IMR-90 (cell line): ENCODE measurements at regions not wholly inside any gene's neighbourhood (a gene's known extent, or its start where the extent isn't known, plus 50 kb on each side); places are given as distances from the start of the nearest gene placed in this dataset.

Experiments used
- ATAC-seq: fragments of 200-7000 bp; cut with Tn5 transposase; 2 replicates; pipeline ENCODE4 v1.9.1; 2020; ENCODE audit warnings: low read depth, mild to moderate bottlenecking, moderate library complexity
- BruUV-seq: library from RNA; stranded (reverse); fragments of 400-500 nt; replicated peaks from 2 replicates; lab custom pipeline; 2021; lab: Mats Ljungman, UMichigan
- CTCF ChIA-PET: fragments of 300-600 bp; formaldehyde crosslinking; extraction: SDS; loops from one replicate; lab custom pipeline; 2021; ENCODE audit warnings: antibody characterized with exemption; lab: Yijun Ruan, JAX
- POLR2A ChIA-PET: fragments of 300-600 bp; sonication (Branson Sonifier 250); formaldehyde crosslinking; loops from one replicate; lab custom pipeline; 2022; ENCODE audit warnings: antibody characterized with exemption; ENCODE audit not compliant: unreplicated experiment; lab: Charles Lee
- DNase-seq: peaks from one replicate; pipeline ENCODE4 v3.0.0; 2013
- H2AFZ ChIP-seq: replicated peaks from 2 replicates; pipeline ENCODE3; 2013; ENCODE audit warnings: low read length, mild to moderate bottlenecking; ENCODE audit not compliant: poor library complexity
- H2AK5ac ChIP-seq: 2 replicates; pipeline ENCODE4 v1.6.1; 2013; ENCODE audit warnings: low read depth, low read length, inconsistent platforms
- H2AK9ac ChIP-seq: replicated peaks from 2 replicates; pipeline ENCODE3; 2013; ENCODE audit warnings: mild to moderate bottlenecking, low read depth, low read length, moderate library complexity; ENCODE audit not compliant: poor library complexity
- H2BK120ac ChIP-seq: 2 replicates; pipeline ENCODE4 v1.6.1; 2013; ENCODE audit warnings: low read depth, low read length, inconsistent platforms
- H2BK15ac ChIP-seq: 3 replicates; pipeline ENCODE4 v1.6.1; 2013; ENCODE audit warnings: low read depth, low read length, inconsistent platforms
- H2BK20ac ChIP-seq: 2 replicates; pipeline ENCODE4 v1.6.1; 2013; ENCODE audit warnings: low read depth, mild to moderate bottlenecking, inconsistent platforms, low read length, moderate library complexity
- H2BK5ac ChIP-seq: 2 replicates; pipeline ENCODE4 v1.6.1; 2013; ENCODE audit warnings: mild to moderate bottlenecking, low read depth, low read length, inconsistent platforms; ENCODE audit not compliant: poor library complexity, severe bottlenecking
- H3K14ac ChIP-seq: replicated peaks from 2 replicates; pipeline ENCODE4 v1.6.1; 2013; ENCODE audit warnings: low read depth, low read length, inconsistent platforms
- H3K18ac ChIP-seq: 2 replicates; pipeline ENCODE4 v1.6.1; 2013; ENCODE audit warnings: low read depth, low read length, control low read depth
- H3K23ac ChIP-seq: 2 replicates; pipeline ENCODE4 v1.6.1; 2013; ENCODE audit warnings: low read depth, low read length, inconsistent platforms
- H3K27ac ChIP-seq: 2 replicates; pipeline ENCODE4 v1.5.1; 2013; ENCODE audit warnings: mild to moderate bottlenecking, control low read depth, low read length; ENCODE audit not compliant: insufficient read depth
- H3K27me3 ChIP-seq: 2 replicates; pipeline ENCODE4 v1.6.1; 2013; ENCODE audit warnings: low read length; ENCODE audit not compliant: control insufficient read depth, insufficient read depth
- H3K36me3 ChIP-seq: 2 replicates; pipeline ENCODE4 v1.6.1; 2013; ENCODE audit warnings: low read length, mixed read lengths; ENCODE audit not compliant: control insufficient read depth, insufficient read depth
- H3K4ac ChIP-seq: 2 replicates; pipeline ENCODE4 v1.6.1; 2013; ENCODE audit warnings: low read depth, low read length, inconsistent platforms
- H3K4me1 ChIP-seq: 2 replicates; pipeline ENCODE4 v1.6.1; 2013; ENCODE audit warnings: low read length, mixed read lengths; ENCODE audit not compliant: control insufficient read depth, insufficient read depth
- H3K4me2 ChIP-seq: 2 replicates; pipeline ENCODE4 v1.6.1; 2013; ENCODE audit warnings: low read depth, mild to moderate bottlenecking, control low read depth, low read length, moderate library complexity
- H3K4me3 ChIP-seq: 2 replicates; pipeline ENCODE4 v1.5.1; 2013; ENCODE audit warnings: low read depth, mild to moderate bottlenecking, control low read depth, low read length, moderate library complexity; ENCODE audit not compliant: insufficient read depth
- H3K56ac ChIP-seq: 2 replicates; pipeline ENCODE4 v1.6.1; 2013; ENCODE audit warnings: low read length, inconsistent platforms; ENCODE audit not compliant: insufficient read depth; ENCODE audit errors: extremely low read depth
- H3K79me1 ChIP-seq, 2 experiments: 2 replicates each; pipeline ENCODE4 v1.6.1; 2013; ENCODE audit warnings: low read length in 2 of 2, inconsistent platforms in 1 of 2, low read depth in 1 of 2
- H3K9ac ChIP-seq: 2 replicates; pipeline ENCODE4 v1.6.1; 2013; ENCODE audit warnings: low read depth, low read length, control low read depth
- H3K9me1 ChIP-seq: 2 replicates; pipeline ENCODE4 v1.6.1; 2013; ENCODE audit warnings: low read length, inconsistent platforms; ENCODE audit not compliant: insufficient read depth
- H3K9me3 ChIP-seq: 2 replicates; pipeline ENCODE4 v1.6.1; 2013; ENCODE audit warnings: low read length; ENCODE audit not compliant: control insufficient read depth, insufficient read depth
- H4K20me1 ChIP-seq: 2 replicates; pipeline ENCODE4 v1.6.1; 2013; ENCODE audit warnings: low read length, inconsistent platforms; ENCODE audit not compliant: insufficient read depth
- H4K5ac ChIP-seq: 2 replicates; pipeline ENCODE4 v1.6.1; 2013; ENCODE audit warnings: mild to moderate bottlenecking, low read depth, low read length, control low read depth
- H4K8ac ChIP-seq, 2 experiments: 2 replicates each; pipeline ENCODE4 v1.6.1; 2013; ENCODE audit warnings: low read depth in 2 of 2, low read length in 2 of 2, control low read depth in 1 of 2, inconsistent platforms in 1 of 2
- H4K91ac ChIP-seq: 2 replicates; pipeline ENCODE4 v1.6.1; 2013; ENCODE audit warnings: low read depth, low read length, inconsistent platforms; ENCODE audit not compliant: insufficient read depth
- BHLHE40 ChIP-seq: fragments of 150-350 bp; IDR thresholded peaks from 2 replicates; pipeline ENCODE4 v1.6.1; 2016; ENCODE audit warnings: mild to moderate bottlenecking, low read depth, low read length
- CEBPB ChIP-seq: IDR thresholded peaks from 2 replicates; pipeline ENCODE4 v1.6.1; 2012; ENCODE audit warnings: low read depth, low read length, improper control_type of control experiment
- FOS ChIP-seq: fragments of 150-350 bp; IDR thresholded peaks from 2 replicates; pipeline ENCODE4 v1.6.1; 2016; ENCODE audit warnings: low read depth, low read length
- MAFK ChIP-seq: IDR thresholded peaks from 2 replicates; pipeline ENCODE4 v1.6.1; 2012; ENCODE audit warnings: low read depth, low read length, improper control_type of control experiment
- MAZ ChIP-seq: IDR thresholded peaks from 2 replicates; pipeline ENCODE4 v1.6.1; 2012; ENCODE audit warnings: low read depth, mild to moderate bottlenecking, low read length, improper control_type of control experiment, moderate library complexity, borderline replicate concordance
- MXI1 ChIP-seq: IDR thresholded peaks from 2 replicates; pipeline ENCODE4 v1.6.1; 2012; ENCODE audit warnings: low read depth, mild to moderate bottlenecking, low read length, moderate library complexity, borderline replicate concordance
- NFE2L2 ChIP-seq: fragments of 150-350 bp; IDR thresholded peaks from 2 replicates; pipeline ENCODE4 v1.6.1; 2016; ENCODE audit warnings: low read depth, mild to moderate bottlenecking, low read length
- POLR2A ChIP-seq: IDR thresholded peaks from 2 replicates; pipeline ENCODE4 v1.6.1; 2012; ENCODE audit warnings: mild to moderate bottlenecking, low read depth, low read length
- RAD21 ChIP-seq: IDR thresholded peaks from 2 replicates; pipeline ENCODE4 v1.6.1; 2012; ENCODE audit warnings: low read length, improper control_type of control experiment
- RCOR1 ChIP-seq: IDR thresholded peaks from 2 replicates; pipeline ENCODE4 v1.6.1; 2012; ENCODE audit warnings: mild to moderate bottlenecking, low read length, improper control_type of control experiment; ENCODE audit not compliant: insufficient replicate concordance
- RFX5 ChIP-seq: IDR thresholded peaks from 2 replicates; pipeline ENCODE4 v1.8.0; 2012; ENCODE audit warnings: low read depth, mild to moderate bottlenecking, low read length, moderate library complexity
- SMC3 ChIP-seq: fragments of 150-350 bp; IDR thresholded peaks from 2 replicates; pipeline ENCODE4 v1.6.1; 2016; ENCODE audit warnings: low read depth, mild to moderate bottlenecking, antibody characterized with exemption, low read length, moderate library complexity
- WGBS, 2 experiments: methylation state at CpG; one replicate each; pipeline versions ENCODE4 v1.1.5 to v1.1.7; 2013; ENCODE audit warnings: missing lambda C conversion rate in 2 of 2; ENCODE audit not compliant: insufficient read length in 1 of 2; ENCODE audit errors: extremely low coverage in 2 of 2; 5-methylcytosine and 5-hydroxymethylcytosine counted together
- dilution Hi-C: fragments of 300-500 bp; cut with HindIII; formaldehyde crosslinking; loops from one replicate; pipeline ENCODE4 v1.14.3; 2018; ENCODE audit warnings: low sequenced_read_pairs; ENCODE audit not compliant: unreplicated experiment
- in situ Hi-C: fragments of 300-500 bp; cut with MboI; formaldehyde crosslinking; loops from 3 replicates; pipeline ENCODE4 v1.14.3; 2019; ENCODE audit warnings: low sequenced_read_pairs, inconsistent platforms, mixed read lengths
- intact Hi-C: fragments of 100-400 bp; cut with micrococcal nuclease; formaldehyde crosslinking; loops from 2 replicates; pipeline ENCODE4 v1.10.0; 2022
- TF ChIP-seq, protein P1 (sequence below): conservative IDR thresholded peaks from 2 replicates; pipeline ENCODE4 v1.5.1; 2012; ENCODE audit warnings: mild to moderate bottlenecking, low read depth, low read length, improper control_type of control experiment
- TF ChIP-seq, protein P2 (sequence below): fragments of 150-350 bp; IDR thresholded peaks from 2 replicates; pipeline ENCODE4 v1.6.1; 2016; ENCODE audit warnings: low read depth, mild to moderate bottlenecking, low read length, moderate library complexity, borderline replicate concordance
- TF ChIP-seq, protein P3 (sequence below): fragments of 150-350 bp; IDR thresholded peaks from 2 replicates; pipeline ENCODE4 v1.6.1; 2017; ENCODE audit warnings: mild to moderate bottlenecking, antibody characterized with exemption, low read length, low read depth

DNA sequence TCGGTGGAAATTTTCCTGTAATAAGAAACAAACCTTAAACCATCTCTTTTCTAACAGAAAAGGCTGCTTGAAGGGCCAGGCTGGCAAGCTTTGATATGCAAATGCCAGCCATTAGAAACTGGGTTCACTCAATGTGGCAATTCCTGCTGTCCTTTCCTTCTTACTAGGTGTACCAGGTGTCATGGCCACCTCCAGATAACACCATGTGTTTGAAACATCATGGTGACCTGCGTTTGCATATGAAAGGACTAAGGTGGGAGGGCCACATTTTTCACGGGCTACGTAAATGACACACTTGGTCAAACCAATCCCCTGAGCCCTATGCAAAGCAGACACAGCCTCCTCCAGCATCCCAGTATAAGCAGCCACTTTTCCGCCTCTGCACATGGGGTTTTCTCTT is 789.1 kb upstream of the SLITRK5 start:
- no TSS peak for BruUV-seq
- H2BK120ac ChIP-seq: no peak overlapping the region
- H3K4me3 ChIP-seq: no peak overlapping the region
- no peaks in the 10 kb centered on the region for H3K27me3 ChIP-seq
- ChIA-PET CTCF (no interaction called here), POLR2A (no interaction called here)
- no peak overlapping the region for H3K27ac ChIP-seq
- H3K79me1 ChIP-seq: no peaks in the 10 kb centered on the region
- H2AK9ac ChIP-seq: no peak overlapping the region
- no peak overlapping the region for H3K9ac ChIP-seq
- H3K18ac ChIP-seq: no peak overlapping the region
- H3K4ac ChIP-seq: no peak overlapping the region
- H3K23ac ChIP-seq: no peak overlapping the region
- dilution Hi-C loops: no loop called here
- in situ Hi-C loops: no loop called here
- H4K20me1 ChIP-seq: no peaks in the 10 kb centered on the region
- no peak overlapping the region for H4K8ac ChIP-seq
- no peak overlapping the region for H2BK20ac ChIP-seq
- H2BK5ac ChIP-seq: no peak overlapping the region
- no peak overlapping the region for H2BK15ac ChIP-seq
- H3K4me2 ChIP-seq: no peak overlapping the region
- H3K56ac ChIP-seq: no peak overlapping the region
- no peak overlapping the region for H4K91ac ChIP-seq
- DNase-seq (no peak), ATAC-seq (no peak)
- H3K9me1 ChIP-seq: no peaks in the 10 kb centered on the region
- intact Hi-C loops: no loop called here
- TF ChIP-seq BHLHE40 (no peak), CEBPB (no peak), NFE2L2 (no peak), MAFK (no peak), MAZ (no peak), RFX5 (no peak), RCOR1 (no peak), RAD21 (no peak), FOS (no peak), POLR2A (no peak), SMC3 (no peak), MXI1 (no peak)
- TF ChIP-seq, protein P1, sequence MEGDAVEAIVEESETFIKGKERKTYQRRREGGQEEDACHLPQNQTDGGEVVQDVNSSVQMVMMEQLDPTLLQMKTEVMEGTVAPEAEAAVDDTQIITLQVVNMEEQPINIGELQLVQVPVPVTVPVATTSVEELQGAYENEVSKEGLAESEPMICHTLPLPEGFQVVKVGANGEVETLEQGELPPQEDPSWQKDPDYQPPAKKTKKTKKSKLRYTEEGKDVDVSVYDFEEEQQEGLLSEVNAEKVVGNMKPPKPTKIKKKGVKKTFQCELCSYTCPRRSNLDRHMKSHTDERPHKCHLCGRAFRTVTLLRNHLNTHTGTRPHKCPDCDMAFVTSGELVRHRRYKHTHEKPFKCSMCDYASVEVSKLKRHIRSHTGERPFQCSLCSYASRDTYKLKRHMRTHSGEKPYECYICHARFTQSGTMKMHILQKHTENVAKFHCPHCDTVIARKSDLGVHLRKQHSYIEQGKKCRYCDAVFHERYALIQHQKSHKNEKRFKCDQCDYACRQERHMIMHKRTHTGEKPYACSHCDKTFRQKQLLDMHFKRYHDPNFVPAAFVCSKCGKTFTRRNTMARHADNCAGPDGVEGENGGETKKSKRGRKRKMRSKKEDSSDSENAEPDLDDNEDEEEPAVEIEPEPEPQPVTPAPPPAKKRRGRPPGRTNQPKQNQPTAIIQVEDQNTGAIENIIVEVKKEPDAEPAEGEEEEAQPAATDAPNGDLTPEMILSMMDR: no peak
- TF ChIP-seq, protein P2, sequence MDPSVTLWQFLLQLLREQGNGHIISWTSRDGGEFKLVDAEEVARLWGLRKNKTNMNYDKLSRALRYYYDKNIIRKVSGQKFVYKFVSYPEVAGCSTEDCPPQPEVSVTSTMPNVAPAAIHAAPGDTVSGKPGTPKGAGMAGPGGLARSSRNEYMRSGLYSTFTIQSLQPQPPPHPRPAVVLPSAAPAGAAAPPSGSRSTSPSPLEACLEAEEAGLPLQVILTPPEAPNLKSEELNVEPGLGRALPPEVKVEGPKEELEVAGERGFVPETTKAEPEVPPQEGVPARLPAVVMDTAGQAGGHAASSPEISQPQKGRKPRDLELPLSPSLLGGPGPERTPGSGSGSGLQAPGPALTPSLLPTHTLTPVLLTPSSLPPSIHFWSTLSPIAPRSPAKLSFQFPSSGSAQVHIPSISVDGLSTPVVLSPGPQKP: no peak
- TF ChIP-seq, protein P3, sequence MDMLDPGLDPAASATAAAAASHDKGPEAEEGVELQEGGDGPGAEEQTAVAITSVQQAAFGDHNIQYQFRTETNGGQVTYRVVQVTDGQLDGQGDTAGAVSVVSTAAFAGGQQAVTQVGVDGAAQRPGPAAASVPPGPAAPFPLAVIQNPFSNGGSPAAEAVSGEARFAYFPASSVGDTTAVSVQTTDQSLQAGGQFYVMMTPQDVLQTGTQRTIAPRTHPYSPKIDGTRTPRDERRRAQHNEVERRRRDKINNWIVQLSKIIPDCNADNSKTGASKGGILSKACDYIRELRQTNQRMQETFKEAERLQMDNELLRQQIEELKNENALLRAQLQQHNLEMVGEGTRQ: no peak
- no peak overlapping the region for H2AK5ac ChIP-seq
- H3K36me3 ChIP-seq: no peaks in the 10 kb centered on the region
- WGBS, 2 experiments: no CpG with 5 or more reads among the region's 5 CpGs
- no peak overlapping the region for H4K5ac ChIP-seq
- H3K14ac ChIP-seq: no peak overlapping the region
- no peak overlapping the region for H2AFZ ChIP-seq
- no peaks in the 10 kb centered on the region for H3K9me3 ChIP-seq
- H3K4me1 ChIP-seq: no peaks in the 10 kb centered on the region
